GM12892 (cell line): ENCODE measurements at regions not wholly inside any gene's neighbourhood (a gene's known extent, or its start where the extent isn't known, plus 50 kb on each side); places are given as distances from the start of the nearest gene placed in this dataset.

Source experiments
- POLR2A ChIP-seq: IDR thresholded peaks from 2 replicates; pipeline ENCODE4 v1.6.1; 2011; ENCODE audit warnings: low read depth, low read length, control low read depth
- POLR2AphosphoS5 ChIP-seq: IDR thresholded peaks from 2 replicates; pipeline ENCODE4 v1.6.1; 2011; ENCODE audit warnings: low read depth, low read length, control low read depth
- TAF1 ChIP-seq: IDR thresholded peaks from 2 replicates; pipeline ENCODE4 v1.6.1; 2011; ENCODE audit warnings: low read depth, mild to moderate bottlenecking, control low read depth, low read length, borderline replicate concordance

DNA sequence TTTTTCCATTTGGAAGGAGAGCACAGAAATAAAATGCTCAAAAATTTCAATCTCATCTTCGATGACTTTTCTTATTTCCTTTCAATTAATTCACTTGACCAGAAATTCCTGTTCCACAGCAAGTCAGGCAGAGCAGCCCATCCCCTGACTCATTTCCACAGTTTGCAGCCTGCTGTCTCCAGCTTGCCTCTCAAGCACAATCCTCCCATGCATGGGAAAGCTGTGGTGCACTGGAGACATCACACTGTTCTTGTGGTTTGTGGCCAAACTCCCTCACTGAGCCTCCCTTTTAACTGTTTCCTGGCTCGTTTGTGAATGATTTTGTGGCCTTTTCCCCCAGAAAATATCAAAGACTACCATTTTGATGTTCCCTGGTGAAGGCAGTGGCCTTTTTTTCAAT, 114.0 kb upstream of the ENPEP start:
- no peak for TF ChIP-seq POLR2A
- no peak for TF ChIP-seq POLR2AphosphoS5
- no peak for TF ChIP-seq TAF1
